K562 (cell line): ENCODE measurements at regions not wholly inside any gene's neighbourhood (a gene's known extent, or its start where the extent isn't known, plus 50 kb on each side); places are given as distances from the start of the nearest gene placed in this dataset.

Experiments used
- BDP1 ChIP-seq: IDR thresholded peaks from 3 replicates; pipeline ENCODE4 v1.6.1; 2011; ENCODE audit not compliant: insufficient read length, insufficient read depth
- C11orf30 ChIP-seq: fragments of 450-650 bp; IDR thresholded peaks from 2 replicates; pipeline ENCODE4 v1.6.1; 2016; ENCODE audit warnings: low read depth, mild to moderate bottlenecking
- CREB3 ChIP-seq: fragments of 450-650 bp; conservative IDR thresholded peaks from 2 replicates; pipeline ENCODE4 v1.6.1; 2016; ENCODE audit warnings: missing genetic modification characterization, low read depth, mild to moderate bottlenecking, missing compliant biosample characterization, moderate library complexity
- CXXC5 ChIP-seq: fragments of 250-450 bp; sonication (Bioruptor Pico); IDR thresholded peaks from 2 replicates; pipeline ENCODE4 v1.8.0; 2022; ENCODE audit warnings: inconsistent platforms, mild to moderate bottlenecking, moderate library complexity
- HNRNPK ChIP-seq: fragments of 200-400 bp; formaldehyde crosslinking; IDR thresholded peaks from one replicate; pipeline ENCODE4 v1.6.1; 2018; ENCODE audit warnings: mild to moderate bottlenecking, low read depth, low read length; ENCODE audit not compliant: poor library complexity, severe bottlenecking
- HOXB6 ChIP-seq: fragments of 250-450 bp; sonication (Bioruptor Pico); IDR thresholded peaks from 2 replicates; pipeline ENCODE4 v1.5.1; 2022; ENCODE audit warnings: mild to moderate bottlenecking, borderline replicate concordance
- MBD2 ChIP-seq: sonication (generic); IDR thresholded peaks from 2 replicates; pipeline ENCODE4 v1.6.1; 2016; ENCODE audit warnings: low read depth, borderline replicate concordance
- SMC3 ChIP-seq: conservative IDR thresholded peaks from 2 replicates; pipeline ENCODE4 v1.6.1; 2011; ENCODE audit warnings: low read depth, low read length, improper control_type of control experiment; ENCODE audit not compliant: insufficient read depth
- SREBF1 ChIP-seq: fragments of 150-350 bp; IDR thresholded peaks from 2 replicates; pipeline ENCODE4 v1.6.1; 2014; ENCODE audit warnings: antibody characterized with exemption, low read depth, low read length, borderline replicate concordance
- TCF3 ChIP-seq: sonication (generic); formaldehyde crosslinking; IDR thresholded peaks from 2 replicates; pipeline ENCODE4 v1.4.0; 2020; ENCODE audit warnings: mild to moderate bottlenecking, missing genetic modification reagents
- ZBTB11 ChIP-seq, 3 experiments: fragments of 200-800 bp in 1 of 3; fragments of 250-450 bp in 1 of 3; fragments of 450-650 bp in 1 of 3; sonication (Bioruptor Pico) in 1 of 3; sonication (Bioruptor generic) in 1 of 3; formaldehyde crosslinking in 1 of 3; IDR thresholded peaks; 2 replicates each; pipeline versions ENCODE4 v1.6.1 to v1.8.0; 2016 to 2022; ENCODE audit warnings: mild to moderate bottlenecking in 2 of 3, missing genetic modification characterization in 2 of 3, missing compliant biosample characterization in 1 of 3, moderate library complexity in 1 of 3
- ZKSCAN3 ChIP-seq: fragments of 250-450 bp; sonication (Bioruptor Pico); IDR thresholded peaks from 2 replicates; pipeline ENCODE4 v1.4.0; 2020
- ZKSCAN8 ChIP-seq: fragments of 200-800 bp; sonication (Bioruptor generic); IDR thresholded peaks from 2 replicates; pipeline ENCODE4 v1.6.1; 2016; ENCODE audit warnings: missing genetic modification characterization, missing compliant biosample characterization
- ZNF165 ChIP-seq: fragments of 250-450 bp; sonication (Bioruptor Pico); IDR thresholded peaks from 2 replicates; pipeline ENCODE4 v1.4.0; 2020; ENCODE audit warnings: borderline replicate concordance
- ZNF444 ChIP-seq: fragments of 250-450 bp; sonication (Bioruptor Pico); IDR thresholded peaks from 2 replicates; pipeline ENCODE4 v1.4.0; 2020; ENCODE audit warnings: mild to moderate bottlenecking, moderate library complexity
- ZNF561 ChIP-seq: fragments of 450-650 bp; formaldehyde crosslinking; conservative IDR thresholded peaks from 2 replicates; pipeline ENCODE4 v1.4.0; 2020; ENCODE audit warnings: mild to moderate bottlenecking, moderate library complexity
- ZNF57 ChIP-seq: fragments of 450-650 bp; formaldehyde crosslinking; IDR thresholded peaks from 2 replicates; pipeline ENCODE4 v1.4.0; 2020; ENCODE audit warnings: mild to moderate bottlenecking, moderate library complexity
- ZNF584 ChIP-seq: fragments of 200-800 bp; sonication (Bioruptor generic); IDR thresholded peaks from 2 replicates; pipeline ENCODE4 v1.6.1; 2016; ENCODE audit warnings: low read depth, mild to moderate bottlenecking, missing genetic modification characterization, missing compliant biosample characterization
- TF ChIP-seq, protein P1 (sequence below): sonication (generic); formaldehyde crosslinking; IDR thresholded peaks from 2 replicates; pipeline ENCODE4 v1.8.0; 2022; ENCODE audit warnings: mild to moderate bottlenecking, low read depth, missing genetic modification reagents
- TF ChIP-seq, protein P2 (sequence below): fragments of 250-450 bp; sonication (Bioruptor Pico); IDR thresholded peaks from 2 replicates; pipeline ENCODE4 v1.8.0; 2021; ENCODE audit warnings: moderate library complexity, mild to moderate bottlenecking, inconsistent platforms

DNA sequence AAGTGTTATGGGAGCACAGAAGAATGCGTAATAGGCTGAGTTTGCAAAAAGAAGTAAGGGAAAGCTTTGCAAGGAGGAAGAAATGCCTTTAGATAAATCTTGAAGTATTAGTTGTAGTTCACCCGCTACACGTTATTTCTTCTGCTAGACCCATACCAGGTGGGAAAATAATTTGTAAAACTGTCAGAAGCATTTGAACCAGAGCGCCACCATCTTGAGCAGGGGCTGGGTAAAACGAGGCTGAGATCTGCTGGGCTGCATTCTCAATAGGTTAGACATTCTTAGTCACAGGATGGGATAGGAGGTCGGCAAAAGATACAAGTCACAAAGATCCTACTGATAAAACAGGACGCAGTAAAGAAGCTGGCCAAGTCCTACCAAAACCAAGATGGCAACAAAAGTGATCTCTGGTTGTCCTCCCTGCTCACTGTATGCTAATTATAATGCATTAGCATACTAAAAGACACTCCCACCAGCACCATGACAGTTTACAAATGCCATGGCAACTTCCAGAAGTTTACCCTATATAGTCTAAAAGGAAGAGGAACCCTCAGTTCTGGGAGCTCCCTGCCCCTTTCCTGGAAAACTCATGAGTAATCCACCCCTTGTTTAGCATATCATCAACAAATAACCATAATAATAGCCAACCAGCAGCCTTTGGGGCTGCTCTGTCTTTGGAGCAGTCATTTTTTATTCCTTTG, 50.0 kb upstream of the ZNF280D start (continued):
- TF ChIP-seq CREB3 (tag): peak; percentile 95
- TF ChIP-seq HNRNPK: no peak
- TF ChIP-seq ZBTB11 (CRISPR knock-in tag; IDR thresholded peaks at IDR 0.05): peak in 1 of 3 experiments; percentile 71; a peak in 2 of 6 replicates
- 0 out of 2 replicates have a peak, but pooled peaks have one; percentile 24 for TF ChIP-seq ZKSCAN3
- TF ChIP-seq BDP1: no peak
- TF ChIP-seq MBD2: no peak
- no peak for TF ChIP-seq TCF3
- no peak for TF ChIP-seq SREBF1
- TF ChIP-seq CXXC5 (CRISPR knock-in tag): peak; percentile 69
- TF ChIP-seq, protein P1, sequence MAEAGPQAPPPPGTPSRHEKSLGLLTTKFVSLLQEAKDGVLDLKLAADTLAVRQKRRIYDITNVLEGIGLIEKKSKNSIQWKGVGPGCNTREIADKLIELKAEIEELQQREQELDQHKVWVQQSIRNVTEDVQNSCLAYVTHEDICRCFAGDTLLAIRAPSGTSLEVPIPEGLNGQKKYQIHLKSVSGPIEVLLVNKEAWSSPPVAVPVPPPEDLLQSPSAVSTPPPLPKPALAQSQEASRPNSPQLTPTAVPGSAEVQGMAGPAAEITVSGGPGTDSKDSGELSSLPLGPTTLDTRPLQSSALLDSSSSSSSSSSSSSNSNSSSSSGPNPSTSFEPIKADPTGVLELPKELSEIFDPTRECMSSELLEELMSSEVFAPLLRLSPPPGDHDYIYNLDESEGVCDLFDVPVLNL (CRISPR knock-in tag): no peak
- TF ChIP-seq, protein P2, sequence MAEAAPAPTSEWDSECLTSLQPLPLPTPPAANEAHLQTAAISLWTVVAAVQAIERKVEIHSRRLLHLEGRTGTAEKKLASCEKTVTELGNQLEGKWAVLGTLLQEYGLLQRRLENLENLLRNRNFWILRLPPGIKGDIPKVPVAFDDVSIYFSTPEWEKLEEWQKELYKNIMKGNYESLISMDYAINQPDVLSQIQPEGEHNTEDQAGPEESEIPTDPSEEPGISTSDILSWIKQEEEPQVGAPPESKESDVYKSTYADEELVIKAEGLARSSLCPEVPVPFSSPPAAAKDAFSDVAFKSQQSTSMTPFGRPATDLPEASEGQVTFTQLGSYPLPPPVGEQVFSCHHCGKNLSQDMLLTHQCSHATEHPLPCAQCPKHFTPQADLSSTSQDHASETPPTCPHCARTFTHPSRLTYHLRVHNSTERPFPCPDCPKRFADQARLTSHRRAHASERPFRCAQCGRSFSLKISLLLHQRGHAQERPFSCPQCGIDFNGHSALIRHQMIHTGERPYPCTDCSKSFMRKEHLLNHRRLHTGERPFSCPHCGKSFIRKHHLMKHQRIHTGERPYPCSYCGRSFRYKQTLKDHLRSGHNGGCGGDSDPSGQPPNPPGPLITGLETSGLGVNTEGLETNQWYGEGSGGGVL: 0 out of 2 replicates have a peak, but pooled peaks have one; percentile 42
- TF ChIP-seq ZNF57 (CRISPR knock-in tag): peak; percentile 91
- peak; percentile 91 for TF ChIP-seq ZKSCAN8 (CRISPR knock-in tag)
- TF ChIP-seq ZNF561 (CRISPR knock-in tag): peak; percentile 92
- TF ChIP-seq ZNF165 (CRISPR knock-in tag): peak; percentile 82; the same call in 1 of the 2 replicates
- TF ChIP-seq SMC3: no peak
- TF ChIP-seq ZNF444: peak; percentile 92
- TF ChIP-seq ZNF584 (CRISPR knock-in tag): peak; percentile 90; the same call in 1 of the 2 replicates
- peak; percentile 39; the same call in 1 of the 2 replicates for TF ChIP-seq C11orf30
- TF ChIP-seq HOXB6 (CRISPR knock-in tag): no peak
